NB4 (cell line): ENCODE measurements at regions not wholly inside any gene's neighbourhood (a gene's known extent, or its start where the extent isn't known, plus 50 kb on each side); places are given as distances from the start of the nearest gene placed in this dataset.

ENCODE experiments used
- CTCF ChIP-seq: IDR thresholded peaks from one replicate; pipeline ENCODE4 v1.5.1; 2012; ENCODE audit warnings: low read depth, low read length
- POLR2A ChIP-seq: IDR thresholded peaks from 2 replicates; pipeline ENCODE4 v1.6.1; 2011; ENCODE audit warnings: mild to moderate bottlenecking; ENCODE audit not compliant: insufficient read length; ENCODE audit errors: extremely low read depth

DNA sequence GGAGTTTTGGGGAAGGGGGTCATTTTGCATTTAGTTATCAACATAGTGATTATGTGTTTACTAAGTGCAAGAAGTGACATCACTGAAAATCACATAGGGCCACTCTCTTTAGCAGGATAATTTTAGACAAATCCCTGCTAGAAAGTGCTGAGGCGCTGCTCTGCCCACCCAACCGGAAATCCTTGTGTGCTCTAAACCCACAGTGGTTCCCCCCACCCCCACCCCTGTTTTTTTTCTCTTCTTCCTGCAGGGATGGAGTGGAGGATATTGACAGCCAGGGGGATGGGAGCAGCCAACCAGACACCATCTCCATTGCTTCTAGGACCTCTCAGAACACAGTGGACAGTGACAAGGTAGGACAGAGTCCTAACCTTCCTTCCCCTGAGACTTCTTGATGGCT, 234.2 kb upstream of the UMPS start:
- no peak for TF ChIP-seq CTCF
- TF ChIP-seq POLR2A, result no peak
